ENCODE measurements at regions not wholly inside any gene's neighbourhood (a gene's known extent, or its start where the extent isn't known, plus 50 kb on each side); places are given as distances from the start of the nearest gene placed in this dataset.

- TF ChIP-seq POLR2A (IDR thresholded peaks at IDR 0.05) (no peak), CTCF (IDR thresholded peaks at IDR 0.05) (no peak)
- Histone ChIP-seq H3K4me3 (no peak overlapping the region), H3K27me3 (no peaks in the 10 kb centered on the region), H3K9me3 (no peaks in the 10 kb centered on the region), H3K27ac (no peak overlapping the region), H3K36me3 (no peaks in the 10 kb centered on the region), H3K4me1 (no peaks in the 10 kb centered on the region)
- no peak for ATAC-seq
- no peak for DNase-seq
- WGBS (ENCODE audit: insufficient coverage, low coverage, low lambda C conversion rate, missing lambda C conversion rate): 46% methylated on average over 2 of the region's 3 CpGs
- intact Hi-C loops (cut with DNase I): no loop called here
Observed at GRCh38 chr18:47627030-47627429, 303.4 kb downstream of the SMAD2 start.

- 20% methylated on average over 1 of the region's 3 CpGs for WGBS (ENCODE audit: insufficient coverage, low coverage, low lambda C conversion rate, missing lambda C conversion rate)
- intact Hi-C loops (cut with DNase I): no loop called here
Observed at GRCh38 chr18:47619771-47620448, 310.5 kb downstream of the SMAD2 start.

GRCh38 chr18:47618758-47619157, 311.7 kb downstream of the SMAD2 start:
- no peaks in the 10 kb centered on the region for H3K36me3 ChIP-seq
- ATAC-seq (no peak), DNase-seq (no peak)
- no peak overlapping the region for H3K4me3 ChIP-seq
- no peaks in the 10 kb centered on the region for H3K4me1 ChIP-seq
- no peak overlapping the region for H3K27ac ChIP-seq
- H3K27me3 ChIP-seq: no peaks in the 10 kb centered on the region
- intact Hi-C loops (cut with DNase I): no loop called here
- WGBS (ENCODE audit: insufficient coverage, low coverage, low lambda C conversion rate, missing lambda C conversion rate): 90% methylated on average over 2 of the region's 3 CpGs
- H3K9me3 ChIP-seq: no peaks in the 10 kb centered on the region
- no peak for TF ChIP-seq CTCF (IDR thresholded peaks at IDR 0.05)

More at GRCh38 chr18:47619771-47620448, 310.5 kb downstream of the SMAD2 start:
- TF ChIP-seq CTCF (IDR thresholded peaks at IDR 0.05) (no peak), POLR2A (IDR thresholded peaks at IDR 0.05) (no peak)
- DNase-seq (no peak), ATAC-seq (no peak)
- Histone ChIP-seq H3K27ac (no peak overlapping the region), H3K36me3 (no peaks in the 10 kb centered on the region), H3K9me3 (no peaks in the 10 kb centered on the region), H3K4me3 (no peak overlapping the region), H3K4me1 (no peaks in the 10 kb centered on the region), H3K27me3 (no peaks in the 10 kb centered on the region)

GRCh38 chr18:47615043-47615442, 315.4 kb downstream of the SMAD2 start:
- H3K27me3 ChIP-seq: no peaks in the 10 kb centered on the region
- no peak overlapping the region for H3K27ac ChIP-seq
- ATAC-seq (no peak), DNase-seq (no peak)
- H3K36me3 ChIP-seq: no peaks in the 10 kb centered on the region
- WGBS (ENCODE audit: insufficient coverage, low coverage, low lambda C conversion rate, missing lambda C conversion rate): 50% methylated on average over 1 of the region's 2 CpGs
- intact Hi-C loops (cut with DNase I): no loop called here
- H3K9me3 ChIP-seq: no peaks in the 10 kb centered on the region
- H3K4me3 ChIP-seq: no peak overlapping the region
- no peaks in the 10 kb centered on the region for H3K4me1 ChIP-seq
- TF ChIP-seq POLR2A (IDR thresholded peaks at IDR 0.05) (no peak), CTCF (IDR thresholded peaks at IDR 0.05) (no peak)

GRCh38 chr18:47613929-47614328, 316.5 kb downstream of the SMAD2 start:
- H3K36me3 ChIP-seq: no peaks in the 10 kb centered on the region
- ATAC-seq (no peak), DNase-seq (no peak)
- intact Hi-C loops (cut with DNase I): no loop called here
- H3K27me3 ChIP-seq: no peaks in the 10 kb centered on the region
- H3K4me3 ChIP-seq: no peak overlapping the region
- no peak overlapping the region for H3K27ac ChIP-seq
- H3K4me1 ChIP-seq: no peaks in the 10 kb centered on the region
- H3K9me3 ChIP-seq: no peaks in the 10 kb centered on the region
- TF ChIP-seq POLR2A (IDR thresholded peaks at IDR 0.05) (no peak), CTCF (IDR thresholded peaks at IDR 0.05) (no peak)

Measured in right lobe of liver (tissue), 6 donors.